Activated CD4-positive, alpha-beta T cell treated with anti-CD3 and anti-CD28 coated beads, Interleukin-2, Interleukin-4, amounts not matched to agents 100 ng/mL and 50 ng/mL, durations not matched to agents 16 hours and 8 hours (primary cell): ENCODE measurements at regions not wholly inside any gene's neighbourhood (a gene's known extent, or its start where the extent isn't known, plus 50 kb on each side); places are given as distances from the start of the nearest gene placed in this dataset.

Experiments
- DNase-seq: peaks from one replicate; pipeline ENCODE4 v3.0.0-alpha.2; 2020; ENCODE audit warnings: low spot score

GRCh38 chr4:180491210-180491609 lies 1752.0 kb upstream of the TENM3 start:
- DNase-seq: no peak

GRCh38 chr4:180493299-180493698 lies 1749.9 kb upstream of the TENM3 start:
- DNase-seq: no peak

- no peak for DNase-seq
Observed at GRCh38 chr4:180500154-180500553, 1743.0 kb upstream of the TENM3 start.

- DNase-seq: no peak
Observed at GRCh38 chr4:180512801-180513475, 1730.3 kb upstream of the TENM3 start.

- DNase-seq: no peak
Observed at GRCh38 chr4:180518906-180519305, 1724.3 kb upstream of the TENM3 start.

GRCh38 chr4:180521181-180521580 lies 1722.0 kb upstream of the TENM3 start:
- no peak for DNase-seq

- DNase-seq: no peak
Observed at GRCh38 chr4:180525523-180526077, 1717.6 kb upstream of the TENM3 start.

- no peak for DNase-seq
Observed at GRCh38 chr4:180528003-180528402, 1715.2 kb upstream of the TENM3 start.

GRCh38 chr4:180530787-180531186 lies 1712.4 kb upstream of the TENM3 start:
- no peak for DNase-seq

- DNase-seq: no peak
Observed at GRCh38 chr4:180532691-180533090, 1710.5 kb upstream of the TENM3 start.

GRCh38 chr4:180538384-180539057 lies 1704.7 kb upstream of the TENM3 start:
- no peak for DNase-seq

- DNase-seq: no peak
Observed at GRCh38 chr4:180539284-180539683, 1703.9 kb upstream of the TENM3 start.

- DNase-seq: no peak
Observed at GRCh38 chr4:180541678-180542077, 1701.5 kb upstream of the TENM3 start.

GRCh38 chr4:180542445-180543100 lies 1700.6 kb upstream of the TENM3 start:
- no peak for DNase-seq

GRCh38 chr4:180550106-180550505 lies 1693.1 kb upstream of the TENM3 start:
- no peak for DNase-seq

- no peak for DNase-seq
Observed at GRCh38 chr4:180557348-180557747, 1685.9 kb upstream of the TENM3 start.

- DNase-seq: no peak
Observed at GRCh38 chr4:180557950-180558349, 1685.3 kb upstream of the TENM3 start.

- no peak for DNase-seq
Observed at GRCh38 chr4:180558427-180558826, 1684.8 kb upstream of the TENM3 start.

- no peak for DNase-seq
Observed at GRCh38 chr4:180560896-180561295, 1682.3 kb upstream of the TENM3 start.

- no peak for DNase-seq
Observed at GRCh38 chr4:180564026-180564425, 1679.2 kb upstream of the TENM3 start.

- no peak for DNase-seq
Observed at GRCh38 chr4:180564448-180564847, 1678.8 kb upstream of the TENM3 start.

- DNase-seq: no peak
Observed at GRCh38 chr4:180565856-180566431, 1677.3 kb upstream of the TENM3 start.

GRCh38 chr4:180566492-180566891 lies 1676.7 kb upstream of the TENM3 start:
- DNase-seq: no peak
